ENCODE measurements at regions not wholly inside any gene's neighbourhood (a gene's known extent, or its start where the extent isn't known, plus 50 kb on each side); places are given as distances from the start of the nearest gene placed in this dataset.

GRCh38 chr22:42207918-42208317, 62.5 kb downstream of the TCF20 start:
- TF ChIP-seq POLR2A (IDR thresholded peaks at IDR 0.05; ENCODE audit: borderline replicate concordance, extremely low read depth, insufficient read depth, insufficient read length) (no peak), CTCF (IDR thresholded peaks at IDR 0.05 in 2 of 3, conservative IDR thresholded peaks at IDR 0.05 in 1 of 3; ENCODE audit: borderline replicate concordance in 1 of 3, insufficient read depth in 1 of 3, low read depth in 2 of 3, low read length in 2 of 3) (no peak), MAX (IDR thresholded peaks at IDR 0.05) (no peak), SRF (IDR thresholded peaks at IDR 0.05; ENCODE audit: low read depth) (no peak), POLR2AphosphoS5 (IDR thresholded peaks at IDR 0.05; ENCODE audit: low read depth, low read length) (no peak), EZH2 (IDR thresholded peaks at IDR 0.05) (no peak), ZNF274 (IDR thresholded peaks at IDR 0.05; ENCODE audit: low read depth, low read length) (no peak), REST (IDR thresholded peaks at IDR 0.05; ENCODE audit: low read depth) (no peak), RAD21 (IDR thresholded peaks at IDR 0.05; ENCODE audit: low read depth) (no peak)

Measured in HCT116 (cell line).